ENCODE measurements at regions not wholly inside any gene's neighbourhood (a gene's known extent, or its start where the extent isn't known, plus 50 kb on each side); places are given as distances from the start of the nearest gene placed in this dataset.
A peak's percentile ranks its signal among the peaks of the same experiment; 100 is the strongest.

GRCh38 chr3:59115364-59116232 lies 65.8 kb upstream of the CFAP20DC start:
- intact Hi-C loops (cut with DNase I, micrococcal nuclease), result no loop called here
- DNase-seq, result no peak
- no peak for ATAC-seq

- intact Hi-C loops (cut with DNase I, micrococcal nuclease), result no loop called here
- peak; percentile 82 for ATAC-seq
- peak in 1 of 2 donors; percentile 13 for DNase-seq
Observed at GRCh38 chr3:59107856-59108815, 58.3 kb upstream of the CFAP20DC start.

- DNase-seq (no peak), ATAC-seq (peak; percentile 78)
- intact Hi-C loops (cut with DNase I, micrococcal nuclease), result no loop called here
Observed at GRCh38 chr3:59106085-59106648, 56.3 kb upstream of the CFAP20DC start.

DNA sequence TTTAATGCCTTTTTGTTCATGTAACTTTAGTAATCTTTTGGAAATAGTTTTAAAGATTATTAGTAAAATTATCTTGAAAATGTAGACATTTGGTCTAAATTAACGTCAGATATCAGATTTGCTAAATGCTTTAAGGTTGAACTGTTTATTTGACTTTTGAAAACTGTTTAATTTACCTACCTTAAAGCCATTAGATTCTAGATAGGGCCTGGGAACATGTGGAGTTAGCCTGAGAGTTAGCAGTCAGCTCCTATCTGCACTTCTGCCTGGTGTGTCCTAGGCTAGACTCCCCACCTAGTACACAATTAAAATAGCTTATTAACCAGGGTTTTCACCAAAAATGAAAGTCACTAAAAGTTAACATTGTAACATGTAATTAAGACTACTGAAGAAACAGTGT lies 53.7 kb upstream of the CFAP20DC start:
- DNase-seq (no peak), ATAC-seq (no peak)
- intact Hi-C loops (cut with DNase I, micrococcal nuclease), result no loop called here

DNA sequence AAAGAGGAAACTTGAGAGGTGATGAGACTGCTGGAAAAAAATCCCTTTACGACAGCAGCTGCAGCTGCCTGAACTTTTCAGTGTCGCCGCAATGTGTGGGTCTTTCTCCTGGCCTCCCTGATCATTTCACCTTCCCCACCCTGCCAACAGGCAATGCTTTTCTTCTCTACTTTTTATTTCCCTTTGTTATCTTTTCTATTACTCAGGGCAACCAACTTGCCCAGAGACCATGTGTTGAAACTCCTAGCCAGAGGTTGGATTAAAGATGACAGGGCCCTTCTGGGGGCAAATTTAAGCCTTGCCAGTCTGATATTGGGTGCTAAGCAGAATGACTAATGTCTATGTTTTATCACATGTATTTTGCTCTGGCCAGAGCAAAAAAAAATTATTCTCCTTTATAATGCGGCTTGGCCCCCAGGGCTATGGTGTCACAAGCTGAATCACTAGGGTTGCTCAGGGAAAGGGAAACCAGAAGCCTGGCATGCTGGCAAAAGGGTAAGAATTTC lies 51.5 kb upstream of the CFAP20DC start:
- DNase-seq, result no peak
- no peak for ATAC-seq
- intact Hi-C loops (cut with DNase I, micrococcal nuclease), result no loop called here
